Adrenal gland (tissue), 9 donors: ENCODE measurements at regions not wholly inside any gene's neighbourhood (a gene's known extent, or its start where the extent isn't known, plus 50 kb on each side); places are given as distances from the start of the nearest gene placed in this dataset.

Experiments used
- DNase-seq, 7 donors: peaks; one replicate each; pipeline ENCODE4 v3.0.0-alpha.2; 2019 to 2020
- H3K27ac ChIP-seq, 5 donors: fragments of 200-600 bp; sonication (generic) in 4 of 5; 1 replicate in 3 of 5; 2 replicates in 2 of 5; pipeline versions ENCODE4 v1.5.1 to v1.8.0; 2016 to 2020; ENCODE audit warnings: mild to moderate bottlenecking in 1 of 5
- H3K27me3 ChIP-seq: fragments of 200-600 bp; 2 replicates; pipeline ENCODE4 v1.8.0; 2021
- H3K36me3 ChIP-seq, 2 donors: fragments of 200-600 bp; replicated peaks in 1 of 2; 1 replicate in 1 of 2; 2 replicates in 1 of 2; pipeline versions ENCODE4 v1.5.1 to v1.8.0; 2018 to 2022
- H3K4me1 ChIP-seq, 2 donors: fragments of 200-600 bp; replicated peaks in 1 of 2; 1 replicate in 1 of 2; 2 replicates in 1 of 2; pipeline versions ENCODE4 v1.5.1 to v1.8.0; 2018 to 2021
- H3K4me3 ChIP-seq, 4 donors: fragments of 200-600 bp; sonication (generic) in 3 of 4; one replicate each; pipeline ENCODE4 v1.5.1; 2016 to 2018
- H3K9me3 ChIP-seq, 3 donors: fragments of 200-600 bp; sonication (generic) in 1 of 3; replicated peaks in 1 of 3; 1 replicate in 2 of 3; 2 replicates in 1 of 3; pipeline versions ENCODE4 v1.5.1 to v1.8.0; 2016 to 2021
- POLR2A ChIP-seq, 2 donors: fragments of 450-650 bp; IDR thresholded peaks; one replicate each; pipeline ENCODE4 v1.6.1; 2017; ENCODE audit warnings: antibody characterized with exemption in 2 of 2, mild to moderate bottlenecking in 2 of 2, moderate library complexity in 1 of 2
- WGBS, 4 donors: extraction: QIAGEN DNeasy Blood & Tissue Kit in 2 of 4; methylation state at CpG; one replicate each; pipeline versions ENCODE4 v1.1.5 to v1.1.7; 2013 to 2017; 5-methylcytosine and 5-hydroxymethylcytosine counted together
- intact Hi-C, 2 donors: fragments of 100-400 bp; cut with DNase I; formaldehyde crosslinking; loops; one replicate each; pipeline versions ENCODE4 v1.14.1 to v1.15.0; 2022 to 2023
- TF ChIP-seq, protein P1 (sequence below), 6 experiments: fragments of 450-650 bp in 4 of 6; fragments of 200-600 bp in 2 of 6; sonication (generic) in 1 of 6; IDR thresholded peaks; 1 replicate in 5 of 6; 2 replicates in 1 of 6; pipeline versions ENCODE4 v1.5.1 to v1.8.0; 2016 to 2021; ENCODE audit warnings: antibody characterized with exemption in 6 of 6, mild to moderate bottlenecking in 2 of 6, moderate library complexity in 1 of 6
- donor health status: healthy with polysubstance abuse.
- donor health status: Bipolar disorder and iron deficiency.
- donor health status: DM: yes; HTN: yes; CAD: no.
- donor health status: DM: no; HTN: no; CAD: no.
- donor health status: DM: no; HTN: no; CAD: no.

DNA sequence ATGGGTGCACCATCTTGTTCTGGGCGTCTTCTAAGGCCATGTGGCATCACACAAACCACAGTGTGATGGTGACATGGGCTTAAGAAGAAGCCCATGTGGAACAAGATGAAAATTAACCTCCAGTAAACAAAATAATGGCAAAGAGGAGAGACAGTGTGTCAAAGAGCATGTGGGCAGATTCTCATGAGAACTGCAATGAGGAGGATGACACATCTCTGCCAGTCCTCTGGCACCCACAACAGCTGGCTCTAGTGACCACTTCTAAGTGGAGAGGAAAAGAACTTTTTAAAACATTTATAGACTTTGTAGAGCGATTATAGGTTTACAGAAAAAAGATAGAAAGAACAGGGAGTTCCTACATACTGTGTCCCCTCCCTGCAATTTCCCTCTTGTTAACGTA is 401.4 kb downstream of the ATP23 start:
- Histone ChIP-seq H3K36me3 (no peaks in the 10 kb centered on the region), H3K4me1 (no peaks in the 10 kb centered on the region), H3K27me3 (peaks cover 6% of the 10 kb centered on the region), H3K9me3 (no peaks in the 10 kb centered on the region), H3K4me3 (no peak overlapping the region), H3K27ac (no peak overlapping the region)
- 74 to 85% (median 82%) methylated on average over 3 of the region's 3 CpGs for WGBS, 4 donors
- DNase-seq, result no peak
- TF ChIP-seq POLR2A (IDR thresholded peaks at IDR 0.05), result no peak
- TF ChIP-seq, protein P1, sequence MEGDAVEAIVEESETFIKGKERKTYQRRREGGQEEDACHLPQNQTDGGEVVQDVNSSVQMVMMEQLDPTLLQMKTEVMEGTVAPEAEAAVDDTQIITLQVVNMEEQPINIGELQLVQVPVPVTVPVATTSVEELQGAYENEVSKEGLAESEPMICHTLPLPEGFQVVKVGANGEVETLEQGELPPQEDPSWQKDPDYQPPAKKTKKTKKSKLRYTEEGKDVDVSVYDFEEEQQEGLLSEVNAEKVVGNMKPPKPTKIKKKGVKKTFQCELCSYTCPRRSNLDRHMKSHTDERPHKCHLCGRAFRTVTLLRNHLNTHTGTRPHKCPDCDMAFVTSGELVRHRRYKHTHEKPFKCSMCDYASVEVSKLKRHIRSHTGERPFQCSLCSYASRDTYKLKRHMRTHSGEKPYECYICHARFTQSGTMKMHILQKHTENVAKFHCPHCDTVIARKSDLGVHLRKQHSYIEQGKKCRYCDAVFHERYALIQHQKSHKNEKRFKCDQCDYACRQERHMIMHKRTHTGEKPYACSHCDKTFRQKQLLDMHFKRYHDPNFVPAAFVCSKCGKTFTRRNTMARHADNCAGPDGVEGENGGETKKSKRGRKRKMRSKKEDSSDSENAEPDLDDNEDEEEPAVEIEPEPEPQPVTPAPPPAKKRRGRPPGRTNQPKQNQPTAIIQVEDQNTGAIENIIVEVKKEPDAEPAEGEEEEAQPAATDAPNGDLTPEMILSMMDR (IDR thresholded peaks at IDR 0.05), result no peak
- intact Hi-C loops, result loop anchor here (10.0 kb wide), 3 partner anchors 102 to 812 kb away; no protein-coding TSS in a partner anchor

DNA sequence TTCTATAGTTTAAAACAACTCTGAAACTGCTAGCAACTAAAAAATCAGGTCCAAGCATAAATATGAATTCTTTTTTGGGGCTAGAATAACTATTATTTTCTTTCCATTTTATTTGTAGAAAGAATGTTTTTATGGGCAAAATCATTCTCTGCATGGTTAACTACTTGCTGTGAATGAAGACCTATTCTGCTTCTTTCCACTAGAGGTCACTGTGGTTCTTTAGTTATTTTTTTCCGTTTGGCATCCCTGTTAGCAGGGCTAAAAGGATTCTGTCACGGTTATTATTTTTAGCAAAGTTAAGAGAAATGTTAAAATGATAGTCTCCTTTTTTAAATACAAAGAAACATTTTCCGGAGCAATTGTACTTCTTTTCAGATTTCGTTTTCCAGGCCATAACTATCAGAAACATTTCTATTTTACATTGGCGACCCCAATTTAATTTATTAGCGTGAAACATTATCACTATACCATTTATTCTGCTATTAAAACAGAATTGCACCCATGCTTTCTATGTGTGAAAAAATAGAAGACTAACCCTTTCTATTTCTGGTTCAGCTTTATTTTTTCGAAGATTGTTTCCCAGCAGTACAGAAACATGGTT is 404.8 kb downstream of the ATP23 start:
- Histone ChIP-seq H3K9me3 (no peaks in the 10 kb centered on the region), H3K27me3 (peaks cover 6% of the 10 kb centered on the region), H3K4me3 (no peak overlapping the region), H3K27ac (no peak overlapping the region), H3K4me1 (no peaks in the 10 kb centered on the region), H3K36me3 (no peaks in the 10 kb centered on the region)
- WGBS, 4 donors, result 30 to 34% (median 34%) methylated on average over 7 of the region's 7 CpGs
- no peak for DNase-seq
- intact Hi-C loops, result loop anchor here (5.0 to 10.0 kb wide), 4 partner anchors 99 to 809 kb away; no protein-coding TSS in a partner anchor
- TF ChIP-seq POLR2A (IDR thresholded peaks at IDR 0.05), result no peak
- TF ChIP-seq, protein P1 (IDR thresholded peaks at IDR 0.05), result peak; percentile 58 to 92 (median 80)

DNA sequence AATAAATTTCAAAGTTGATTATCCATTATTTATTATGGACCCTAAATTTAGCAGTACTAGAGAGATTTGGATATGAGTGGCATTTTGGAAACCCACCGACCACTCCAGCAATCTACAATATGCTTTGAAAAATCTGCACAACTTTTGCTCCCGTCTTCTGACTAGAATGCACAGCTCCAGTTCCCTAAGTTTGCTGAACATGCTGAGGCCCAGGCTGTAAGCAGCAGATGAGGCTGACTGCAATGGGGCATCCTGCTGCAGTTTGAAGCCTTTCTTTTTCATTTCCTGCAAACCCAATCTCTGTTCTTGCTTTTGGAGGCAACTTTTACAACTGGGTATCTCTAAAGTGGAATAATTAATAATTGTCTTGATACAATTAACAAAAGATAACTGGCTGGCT is 405.8 kb downstream of the ATP23 start:
- Histone ChIP-seq H3K27me3 (peaks cover 6% of the 10 kb centered on the region), H3K9me3 (no peaks in the 10 kb centered on the region), H3K36me3 (no peaks in the 10 kb centered on the region), H3K4me3 (no peak overlapping the region), H3K27ac (no peak overlapping the region), H3K4me1 (no peaks in the 10 kb centered on the region)
- 80 to 86% (median 83%) methylated on average over 2 of the region's 2 CpGs for WGBS, 4 donors
- intact Hi-C loops, result loop anchor here (5.0 to 10.0 kb wide), 4 partner anchors 98 to 808 kb away; no protein-coding TSS in a partner anchor
- no peak for DNase-seq
- no peak for TF ChIP-seq POLR2A (IDR thresholded peaks at IDR 0.05)
- TF ChIP-seq, protein P1 (IDR thresholded peaks at IDR 0.05), result no peak

DNA sequence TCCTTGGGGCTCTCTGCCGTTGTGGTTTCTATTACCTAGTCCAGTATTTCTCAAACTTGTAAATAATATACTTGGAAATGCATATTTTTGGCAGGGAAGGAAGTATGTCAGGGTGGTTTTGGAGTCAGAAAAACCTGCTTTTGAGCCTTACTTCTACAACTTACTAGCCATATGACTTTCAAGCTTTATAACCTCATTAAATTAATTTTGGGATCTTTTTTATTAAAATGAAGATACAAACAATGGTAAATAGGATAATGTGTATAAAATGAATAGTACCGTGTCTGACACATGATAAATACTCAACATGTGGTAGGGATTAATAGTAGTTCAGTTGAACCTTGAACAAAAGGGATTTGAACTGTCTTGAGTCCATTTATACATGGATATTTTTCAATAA is 406.3 kb downstream of the ATP23 start:
- Histone ChIP-seq H3K27ac (no peak overlapping the region), H3K4me3 (no peak overlapping the region), H3K36me3 (no peaks in the 10 kb centered on the region), H3K9me3 (no peaks in the 10 kb centered on the region), H3K27me3 (peaks cover 2% of the 10 kb centered on the region), H3K4me1 (no peaks in the 10 kb centered on the region)
- no peak for DNase-seq
- intact Hi-C loops, result loop anchor here (5.0 to 10.0 kb wide), 4 partner anchors 97 to 807 kb away; no protein-coding TSS in a partner anchor
- TF ChIP-seq, protein P1 (IDR thresholded peaks at IDR 0.05), result no peak
- TF ChIP-seq POLR2A (IDR thresholded peaks at IDR 0.05), result no peak
- 53 to 76% (median 73%) methylated on average over 2 of the region's 2 CpGs for WGBS, 4 donors
